ENCODE measurements at regions not wholly inside any gene's neighbourhood (a gene's known extent, or its start where the extent isn't known, plus 50 kb on each side); places are given as distances from the start of the nearest gene placed in this dataset.

- DNase-seq = no peak
Observed at GRCh38 chr1:206411321-206411720, 59.0 kb upstream of the IKBKE start.

- no peak for DNase-seq
Observed at GRCh38 chr1:206415942-206416341, 54.3 kb upstream of the IKBKE start.

GRCh38 chr1:206417774-206418614 lies 52.3 kb upstream of the IKBKE start:
- no peak for DNase-seq

GRCh38 chr1:206419250-206419649 lies 51.0 kb upstream of the IKBKE start:
- peak; percentile 29 for DNase-seq

- DNase-seq = no peak
Observed at GRCh38 chr1:206419783-206420182, 50.5 kb upstream of the IKBKE start.

- DNase-seq = no peak
Observed at GRCh38 chr1:206420471-206420870, 49.8 kb upstream of the IKBKE start.

Measured in hematopoietic multipotent progenitor cell treated with erythropoietin and hydrocortisone succinate and interleukin-3 and kit ligand, for 6 days (in vitro differentiated cells).